Fibroblast of pulmonary artery (primary cell): ENCODE measurements at regions not wholly inside any gene's neighbourhood (a gene's known extent, or its start where the extent isn't known, plus 50 kb on each side); places are given as distances from the start of the nearest gene placed in this dataset.

Experiments used
- DNase-seq: peaks from one replicate; pipeline ENCODE4 v3.0.0-alpha.2; 2010; ENCODE audit warnings: low read depth
- H3K4me3 ChIP-seq: replicated peaks from 2 replicates; pipeline ENCODE4 v1.5.1; 2011; ENCODE audit warnings: low read depth, mild to moderate bottlenecking, control low read depth, low read length, moderate library complexity
- CTCF ChIP-seq: IDR thresholded peaks from 2 replicates; pipeline ENCODE4 v1.5.1; 2011; ENCODE audit warnings: mild to moderate bottlenecking, control low read depth, low read length, inconsistent platforms; ENCODE audit errors: missing control alignments

- no peak for DNase-seq
- TF ChIP-seq CTCF = no peak
- no peak overlapping the region for H3K4me3 ChIP-seq
These were observed 1798.9 kb downstream of the MAT2B start for GRCh38 chr5:165304193-165304827.

GRCh38 chr5:165305596-165305995, 1800.2 kb downstream of the MAT2B start:
- no peak for DNase-seq
- no peak for TF ChIP-seq CTCF
- no peak overlapping the region for H3K4me3 ChIP-seq

GRCh38 chr5:165309446-165309845, 1804.0 kb downstream of the MAT2B start:
- no peak for DNase-seq
- no peak for TF ChIP-seq CTCF
- H3K4me3 ChIP-seq = no peak overlapping the region

GRCh38 chr5:165310031-165310430, 1804.6 kb downstream of the MAT2B start:
- TF ChIP-seq CTCF = no peak
- DNase-seq = no peak
- H3K4me3 ChIP-seq = no peak overlapping the region

GRCh38 chr5:165321912-165322311, 1816.5 kb downstream of the MAT2B start:
- peak; percentile 65 for DNase-seq
- H3K4me3 ChIP-seq = no peak overlapping the region
- TF ChIP-seq CTCF = no peak

- no peak overlapping the region for H3K4me3 ChIP-seq
- DNase-seq = peak; percentile 42
- TF ChIP-seq CTCF = no peak
These were observed 1819.8 kb downstream of the MAT2B start for GRCh38 chr5:165325221-165325620.

GRCh38 chr5:165327631-165328030, 1822.2 kb downstream of the MAT2B start:
- H3K4me3 ChIP-seq = no peak overlapping the region
- TF ChIP-seq CTCF = no peak

More at GRCh38 chr5:165327631-165328030, 1822.2 kb downstream of the MAT2B start:
- DNase-seq = no peak
